Osteoblast (primary cell): ENCODE measurements at regions not wholly inside any gene's neighbourhood (a gene's known extent, or its start where the extent isn't known, plus 50 kb on each side); places are given as distances from the start of the nearest gene placed in this dataset.

Experiments
- DNase-seq: peaks from one replicate; pipeline ENCODE4 v3.0.0; 2011; ENCODE audit warnings: low spot score, mixed read lengths; ENCODE audit not compliant: insufficient read length; ENCODE audit errors: missing footprints
- H2AFZ ChIP-seq: 2 replicates; pipeline ENCODE4 v1.6.0; 2011; ENCODE audit warnings: mild to moderate bottlenecking, low read length
- H3K27ac ChIP-seq: 2 replicates; pipeline ENCODE4 v1.5.1; 2011; ENCODE audit warnings: mild to moderate bottlenecking, low read depth, low read length, moderate library complexity
- H3K27me3 ChIP-seq: 2 replicates; pipeline ENCODE4 v1.6.0; 2012; ENCODE audit warnings: mild to moderate bottlenecking, control low read depth, inconsistent platforms, low read length, moderate library complexity; ENCODE audit not compliant: insufficient read depth
- H3K36me3 ChIP-seq: 2 replicates; pipeline ENCODE4 v1.5.1; 2011; ENCODE audit warnings: mild to moderate bottlenecking, low read length, control low read depth, moderate library complexity; ENCODE audit not compliant: insufficient read depth
- H3K4me1 ChIP-seq: 2 replicates; pipeline ENCODE4 v1.5.1; 2011; ENCODE audit warnings: mild to moderate bottlenecking, low read length, control low read depth, moderate library complexity; ENCODE audit not compliant: insufficient read depth
- H3K4me2 ChIP-seq: 2 replicates; pipeline ENCODE4 v1.6.0; 2011; ENCODE audit warnings: mild to moderate bottlenecking, low read length; ENCODE audit not compliant: insufficient read depth
- H3K4me3 ChIP-seq: fragments of 200-600 bp; sonication (generic); 3 replicates; pipeline ENCODE4 v1.5.1; 2012; ENCODE audit warnings: mild to moderate bottlenecking, low read length, inconsistent platforms; ENCODE audit not compliant: insufficient read depth
- H3K79me2 ChIP-seq: 2 replicates; pipeline ENCODE4 v1.6.0; 2012; ENCODE audit warnings: mild to moderate bottlenecking, low read length, control low read depth, inconsistent platforms; ENCODE audit not compliant: insufficient read depth
- H3K9me3 ChIP-seq: 2 replicates; pipeline ENCODE4 v1.5.1; 2011; ENCODE audit warnings: low read depth, low read length, control low read depth
- H4K20me1 ChIP-seq: 2 replicates; pipeline ENCODE4 v1.6.0; 2012; ENCODE audit warnings: mild to moderate bottlenecking, low read length, control low read depth; ENCODE audit not compliant: insufficient read depth
- CTCF ChIP-seq: IDR thresholded peaks from 2 replicates; pipeline ENCODE4 v1.5.1; 2011; ENCODE audit warnings: mild to moderate bottlenecking, low read depth, low read length, moderate library complexity; ENCODE audit errors: extremely low read depth

GRCh38 chr10:3949711-3950110 lies 164.7 kb upstream of the KLF6 start:
- Histone ChIP-seq H3K4me2 (no peak overlapping the region), H3K27ac (no peak overlapping the region), H3K4me3 (no peak overlapping the region), H3K79me2 (no peaks in the 10 kb centered on the region), H3K9me3 (no peaks in the 10 kb centered on the region), H2AFZ (no peak overlapping the region), H3K27me3 (no peaks in the 10 kb centered on the region), H3K4me1 (peaks cover 5% of the 10 kb centered on the region), H3K36me3 (no peaks in the 10 kb centered on the region), H4K20me1 (no peaks in the 10 kb centered on the region)
- no peak for TF ChIP-seq CTCF
- peak; percentile 52 for DNase-seq

GRCh38 chr10:3948843-3949242 lies 163.8 kb upstream of the KLF6 start:
- Histone ChIP-seq H4K20me1 (no peaks in the 10 kb centered on the region), H3K27me3 (no peaks in the 10 kb centered on the region), H3K4me1 (peaks cover 5% of the 10 kb centered on the region), H3K9me3 (peaks cover 3% of the 10 kb centered on the region), H3K4me3 (no peak overlapping the region), H3K4me2 (no peak overlapping the region), H2AFZ (no peak overlapping the region), H3K36me3 (no peaks in the 10 kb centered on the region), H3K27ac (no peak overlapping the region), H3K79me2 (no peaks in the 10 kb centered on the region)
- TF ChIP-seq CTCF, result no peak
- DNase-seq, result peak; percentile 30

- peak overlapping the region; percentile 42 for H2AFZ ChIP-seq
- DNase-seq, result no peak
- no peak for TF ChIP-seq CTCF
- H3K27ac ChIP-seq, result peak overlapping the region; percentile 8
- H3K4me1 ChIP-seq, result peaks cover 18% of the 10 kb centered on the region
- peaks cover 3% of the 10 kb centered on the region for H3K9me3 ChIP-seq
- no peak overlapping the region for H3K4me3 ChIP-seq
- peak overlapping the region; percentile 19 for H3K4me2 ChIP-seq
- no peaks in the 10 kb centered on the region for H3K36me3 ChIP-seq
- H3K27me3 ChIP-seq, result no peaks in the 10 kb centered on the region
- no peaks in the 10 kb centered on the region for H4K20me1 ChIP-seq
- no peaks in the 10 kb centered on the region for H3K79me2 ChIP-seq
These were observed 161.5 kb upstream of the KLF6 start for GRCh38 chr10:3946234-3947229.

- DNase-seq, result no peak
- no peak overlapping the region for H2AFZ ChIP-seq
- peaks cover 18% of the 10 kb centered on the region for H3K4me1 ChIP-seq
- H3K27me3 ChIP-seq, result no peaks in the 10 kb centered on the region
- H3K79me2 ChIP-seq, result no peaks in the 10 kb centered on the region
- no peak overlapping the region for H3K27ac ChIP-seq
- H3K4me2 ChIP-seq, result no peak overlapping the region
- H3K9me3 ChIP-seq, result peaks cover 3% of the 10 kb centered on the region
- H3K4me3 ChIP-seq, result no peak overlapping the region
- H3K36me3 ChIP-seq, result no peaks in the 10 kb centered on the region
- TF ChIP-seq CTCF, result no peak
- no peaks in the 10 kb centered on the region for H4K20me1 ChIP-seq
These were observed 160.0 kb upstream of the KLF6 start for GRCh38 chr10:3945026-3945425.
